Ammon's horn (tissue), 1 donor: ENCODE measurements at regions not wholly inside any gene's neighbourhood (a gene's known extent, or its start where the extent isn't known, plus 50 kb on each side); places are given as distances from the start of the nearest gene placed in this dataset.
A peak's percentile ranks its signal among the peaks of the same experiment; 100 is the strongest.
"Not testable (repeated sequence)": the region's sequence is repeated elsewhere in the genome, so short reads cannot be mapped to it uniquely, and the experiment has no call there.

Source experiments
- DNase-seq: peaks from one replicate; pipeline ENCODE4 v3.0.0-alpha.2; 2016; ENCODE audit warnings: low spot score

GRCh38 chr12:9449657-9450126, 158.0 kb downstream of the KLRB1 start:
- not testable (repeated sequence) for DNase-seq

GRCh38 chr12:9449181-9449580, 158.5 kb downstream of the KLRB1 start:
- no peak for DNase-seq

- DNase-seq = not testable (repeated sequence)
These were observed 159.1 kb downstream of the KLRB1 start for GRCh38 chr12:9448648-9449047.

- peak; percentile 84 for DNase-seq
These were observed 159.7 kb downstream of the KLRB1 start for GRCh38 chr12:9447791-9448614.

GRCh38 chr12:9446883-9447761, 160.6 kb downstream of the KLRB1 start:
- not testable (repeated sequence) for DNase-seq

GRCh38 chr12:9440428-9440827, 167.3 kb downstream of the KLRB1 start:
- not testable (repeated sequence) for DNase-seq

- not testable (repeated sequence) for DNase-seq
These were observed 172.0 kb downstream of the KLRB1 start for GRCh38 chr12:9435682-9436081.

GRCh38 chr12:9430385-9430784, 177.3 kb downstream of the KLRB1 start:
- not testable (repeated sequence) for DNase-seq

- DNase-seq = not testable (repeated sequence)
These were observed 178.9 kb downstream of the KLRB1 start for GRCh38 chr12:9428856-9429255.

- not testable (repeated sequence) for DNase-seq
These were observed 182.3 kb downstream of the KLRB1 start for GRCh38 chr12:9425429-9425828.

- not testable (repeated sequence) for DNase-seq
These were observed 183.5 kb downstream of the KLRB1 start for GRCh38 chr12:9424175-9424740.

- DNase-seq = not testable (repeated sequence)
These were observed 185.0 kb downstream of the KLRB1 start for GRCh38 chr12:9422689-9423088.

GRCh38 chr12:9421520-9422086, 186.1 kb downstream of the KLRB1 start:
- not testable (repeated sequence) for DNase-seq

GRCh38 chr12:9420817-9421519, 186.7 kb downstream of the KLRB1 start:
- DNase-seq = not testable (repeated sequence)

- DNase-seq = not testable (repeated sequence)
These were observed 189.1 kb downstream of the KLRB1 start for GRCh38 chr12:9418669-9419041.

- not testable (repeated sequence) for DNase-seq
These were observed 189.6 kb downstream of the KLRB1 start for GRCh38 chr12:9417947-9418668.

GRCh38 chr12:9417341-9417740, 190.4 kb downstream of the KLRB1 start:
- not testable (repeated sequence) for DNase-seq

- not testable (repeated sequence) for DNase-seq
These were observed 191.4 kb downstream of the KLRB1 start for GRCh38 chr12:9416346-9416745.

- not testable (repeated sequence) for DNase-seq
These were observed 191.8 kb downstream of the KLRB1 start for GRCh38 chr12:9415898-9416297.

- DNase-seq = not testable (repeated sequence)
These were observed 193.9 kb downstream of the KLRB1 start for GRCh38 chr12:9413862-9414261.
